Mucosa of gallbladder (tissue), 1 donor: ENCODE measurements at regions not wholly inside any gene's neighbourhood (a gene's known extent, or its start where the extent isn't known, plus 50 kb on each side); places are given as distances from the start of the nearest gene placed in this dataset.
"Not testable (repeated sequence)": the region's sequence is repeated elsewhere in the genome, so short reads cannot be mapped to it uniquely, and the experiment has no call there.

ENCODE experiments used
- DNase-seq: peaks from one replicate; pipeline ENCODE4 v3.0.0-alpha.2; 2020; ENCODE audit warnings: low spot score
- donor health status: DM: no; HTN: no; CAD: no.

DNA sequence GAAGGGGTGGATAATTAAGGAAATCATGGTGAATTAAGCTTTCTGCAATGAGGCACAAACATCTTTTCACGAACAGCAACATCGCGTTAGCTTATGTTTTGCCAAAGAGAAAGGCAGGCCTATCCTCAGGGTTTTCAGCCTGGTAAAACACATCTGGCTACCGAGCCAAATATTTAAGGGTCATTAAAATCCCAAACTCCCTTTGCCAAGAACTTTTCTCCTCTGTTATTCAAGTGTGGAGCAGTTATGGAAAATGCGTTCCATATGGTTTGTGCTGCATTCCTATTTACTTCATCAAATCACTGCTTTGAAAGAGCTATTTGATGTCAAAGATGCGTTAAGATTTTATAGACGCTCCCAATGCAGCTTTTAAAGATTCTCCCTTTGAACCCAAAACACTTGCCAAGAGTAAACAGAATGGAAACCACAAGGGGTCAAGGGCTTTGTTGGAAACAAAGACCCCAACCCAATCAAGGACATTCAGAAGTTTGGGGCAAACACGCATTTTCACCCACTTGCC, 308.3 kb upstream of the CDH5 start:
- no peak for DNase-seq

DNA sequence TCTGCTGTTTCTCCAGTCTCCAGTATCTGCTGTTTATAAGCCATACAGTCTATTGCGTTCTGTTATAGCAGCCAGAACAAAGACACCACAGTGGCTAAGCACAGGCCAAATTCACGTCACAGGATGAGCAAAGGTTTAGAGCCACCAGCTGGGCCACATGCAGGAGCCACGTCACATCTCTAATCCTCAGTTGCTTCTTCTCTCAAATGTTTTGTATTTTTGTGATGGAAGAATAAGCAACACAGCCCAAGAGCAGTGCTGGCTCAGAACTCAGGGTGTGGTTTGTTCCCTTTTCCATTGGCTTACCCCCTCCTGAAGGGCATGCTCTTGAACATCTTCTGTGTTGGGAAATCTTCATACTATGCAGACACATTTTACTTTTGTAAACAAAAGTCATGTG, 309.4 kb upstream of the CDH5 start:
- peak; percentile 57 for DNase-seq

- no peak for DNase-seq
These were observed 312.4 kb upstream of the CDH5 start for GRCh38 chr16:66054095-66054494.

DNA sequence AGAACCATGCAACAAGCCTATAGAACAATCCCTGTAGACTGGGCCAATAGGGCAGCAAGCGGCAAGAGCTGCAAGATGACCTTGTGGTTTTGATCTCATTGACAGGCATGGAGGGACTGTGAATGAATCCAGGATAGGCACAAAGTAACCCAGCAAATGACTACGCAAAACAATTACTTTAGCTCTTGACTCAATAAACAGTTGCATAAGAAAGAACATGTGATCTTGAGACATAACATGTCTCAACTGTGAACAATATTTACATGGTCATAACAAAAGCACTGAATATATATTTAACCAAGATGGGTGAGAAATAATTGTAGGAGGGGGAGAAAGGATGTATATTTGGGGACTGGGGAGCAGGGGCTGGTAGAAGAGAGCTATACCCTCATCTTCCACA, 313.7 kb upstream of the CDH5 start:
- DNase-seq = no peak

DNA sequence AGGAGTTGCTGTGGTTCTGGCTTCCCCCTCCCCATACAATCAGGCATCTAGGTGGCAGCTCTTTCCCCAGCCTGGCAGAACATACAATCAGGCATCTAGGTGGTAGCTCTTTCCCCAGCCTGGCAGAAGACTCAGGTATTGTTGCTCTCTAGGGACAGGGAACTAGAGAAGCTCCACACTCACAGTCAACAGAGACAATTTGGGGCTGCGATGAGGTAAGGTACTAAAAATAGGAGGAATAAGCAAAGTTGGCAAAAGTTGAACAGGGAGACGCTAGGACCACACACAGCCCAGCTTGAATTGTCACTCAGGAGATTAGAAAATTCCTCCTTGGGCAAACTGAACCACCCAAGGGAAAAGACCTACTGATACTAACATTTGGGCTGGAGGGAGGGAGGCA, 315.5 kb upstream of the CDH5 start:
- DNase-seq = no peak

DNA sequence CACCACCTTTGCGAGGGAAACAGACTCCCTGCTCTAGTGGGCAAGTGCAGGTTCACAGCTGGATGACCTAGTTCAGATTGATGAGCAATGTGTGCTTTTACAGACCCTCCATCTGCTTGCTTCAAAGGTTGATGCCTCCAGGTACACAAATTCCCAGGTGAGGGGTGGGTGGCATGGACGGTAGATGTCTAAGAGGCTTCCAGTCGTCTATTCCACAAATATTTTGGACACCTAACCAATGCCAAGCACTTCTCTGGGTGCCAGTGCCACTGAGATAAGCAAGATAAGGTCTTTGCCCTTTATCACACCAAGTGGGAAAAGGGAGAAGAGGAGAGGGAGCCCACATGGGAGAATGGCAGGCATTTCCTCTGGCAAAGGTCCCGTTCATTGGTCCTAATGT, 316.6 kb upstream of the CDH5 start:
- no peak for DNase-seq

DNA sequence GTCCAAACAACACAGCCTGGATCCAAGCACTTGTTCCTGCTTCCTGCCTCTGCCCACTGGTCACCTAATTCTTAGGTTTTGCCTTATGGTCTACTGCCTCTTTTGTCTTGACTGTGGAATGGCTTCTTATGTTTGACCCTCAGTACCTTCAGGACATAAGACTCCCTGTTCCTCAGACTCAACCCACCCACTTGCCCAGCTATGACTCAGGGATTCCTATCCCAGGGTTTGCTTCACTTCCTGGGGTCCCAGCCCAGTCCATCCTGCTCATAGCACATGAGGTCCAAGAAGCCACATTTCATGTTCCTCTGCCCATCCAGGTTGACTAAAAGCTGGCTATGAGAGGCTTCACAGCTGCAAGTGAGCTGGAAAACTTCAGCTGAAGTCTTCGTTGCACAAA, 320.9 kb upstream of the CDH5 start:
- DNase-seq = no peak

DNA sequence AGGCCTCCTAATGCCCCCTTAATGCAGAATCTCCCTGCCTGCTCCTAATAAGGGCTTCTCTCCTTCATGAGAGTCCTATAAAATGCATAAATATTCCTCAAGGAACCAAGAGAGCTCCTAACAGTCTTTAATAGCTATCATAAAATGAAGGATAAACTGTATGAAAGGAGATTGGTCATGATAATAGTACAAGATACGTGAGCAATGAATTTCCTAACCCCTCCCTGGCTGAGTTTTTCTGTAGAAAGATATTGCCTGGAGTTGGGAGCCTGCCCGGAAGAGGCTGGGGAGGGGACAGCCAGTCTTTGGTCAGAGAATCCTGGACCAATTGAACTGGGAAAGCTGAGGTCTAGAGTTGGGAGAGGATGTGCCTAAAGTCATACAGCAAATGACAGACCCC, 321.9 kb upstream of the CDH5 start:
- DNase-seq = no peak

DNA sequence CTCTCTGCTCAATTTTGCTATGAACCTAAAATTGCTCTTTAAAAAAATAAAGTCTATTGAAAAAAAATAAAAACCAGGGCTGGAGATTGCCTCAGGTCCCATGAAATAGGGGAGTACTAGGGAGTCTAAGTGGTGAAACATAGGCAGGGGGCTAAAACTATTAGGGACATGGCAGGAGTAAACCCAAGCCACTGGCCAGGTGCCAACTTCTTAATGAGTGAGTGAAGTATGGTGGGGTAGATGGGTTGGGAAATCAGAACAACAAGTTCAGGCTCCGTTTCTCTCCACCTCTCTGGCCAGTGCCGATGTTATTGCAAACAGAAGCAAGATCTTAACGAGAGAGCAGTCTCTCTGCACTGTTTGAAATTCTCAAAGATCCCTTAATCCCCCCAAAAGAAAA, 322.4 kb upstream of the CDH5 start:
- no peak for DNase-seq

DNA sequence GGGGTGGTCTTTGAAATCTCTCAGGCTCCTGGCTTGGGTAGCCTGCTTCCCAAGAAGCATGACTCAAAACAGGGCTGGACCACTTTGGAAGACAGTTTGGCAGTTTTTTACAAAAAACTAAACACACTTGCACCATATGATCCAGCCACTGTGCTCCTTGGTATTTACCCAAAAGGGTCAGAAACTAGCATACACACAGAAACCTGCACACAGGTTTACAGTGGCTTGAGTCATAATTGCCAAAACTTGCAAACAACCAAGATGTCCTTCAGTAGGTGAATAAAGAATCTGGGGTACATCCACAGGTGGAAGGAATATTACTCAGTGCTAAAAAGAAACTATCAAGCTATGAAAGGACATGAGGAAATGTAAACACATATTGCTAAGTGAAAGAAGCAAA, 323.2 kb upstream of the CDH5 start:
- no peak for DNase-seq

GRCh38 chr16:66042341-66042740, 324.1 kb upstream of the CDH5 start:
- DNase-seq = no peak

DNA sequence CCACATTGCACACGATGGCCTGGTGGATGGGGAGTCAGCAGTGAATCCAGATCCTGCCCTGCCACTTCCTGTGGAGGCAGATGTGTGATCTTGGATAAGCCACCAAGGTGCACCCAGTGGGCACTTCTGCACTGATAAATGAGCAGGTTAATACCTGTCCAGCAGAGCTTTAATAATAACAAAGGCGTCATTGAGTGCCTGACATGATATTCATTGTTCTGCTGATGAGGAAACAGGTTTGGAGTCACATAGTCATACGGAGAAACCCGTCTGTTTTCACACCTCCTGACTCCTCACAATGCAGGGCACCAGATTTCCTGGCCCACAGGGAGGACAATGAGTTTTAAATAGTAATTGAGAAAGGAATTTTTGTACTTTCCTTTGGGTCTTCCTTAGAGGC, 324.6 kb upstream of the CDH5 start:
- DNase-seq = no peak

- DNase-seq = no peak
These were observed 326.7 kb upstream of the CDH5 start for GRCh38 chr16:66039793-66040192.

DNA sequence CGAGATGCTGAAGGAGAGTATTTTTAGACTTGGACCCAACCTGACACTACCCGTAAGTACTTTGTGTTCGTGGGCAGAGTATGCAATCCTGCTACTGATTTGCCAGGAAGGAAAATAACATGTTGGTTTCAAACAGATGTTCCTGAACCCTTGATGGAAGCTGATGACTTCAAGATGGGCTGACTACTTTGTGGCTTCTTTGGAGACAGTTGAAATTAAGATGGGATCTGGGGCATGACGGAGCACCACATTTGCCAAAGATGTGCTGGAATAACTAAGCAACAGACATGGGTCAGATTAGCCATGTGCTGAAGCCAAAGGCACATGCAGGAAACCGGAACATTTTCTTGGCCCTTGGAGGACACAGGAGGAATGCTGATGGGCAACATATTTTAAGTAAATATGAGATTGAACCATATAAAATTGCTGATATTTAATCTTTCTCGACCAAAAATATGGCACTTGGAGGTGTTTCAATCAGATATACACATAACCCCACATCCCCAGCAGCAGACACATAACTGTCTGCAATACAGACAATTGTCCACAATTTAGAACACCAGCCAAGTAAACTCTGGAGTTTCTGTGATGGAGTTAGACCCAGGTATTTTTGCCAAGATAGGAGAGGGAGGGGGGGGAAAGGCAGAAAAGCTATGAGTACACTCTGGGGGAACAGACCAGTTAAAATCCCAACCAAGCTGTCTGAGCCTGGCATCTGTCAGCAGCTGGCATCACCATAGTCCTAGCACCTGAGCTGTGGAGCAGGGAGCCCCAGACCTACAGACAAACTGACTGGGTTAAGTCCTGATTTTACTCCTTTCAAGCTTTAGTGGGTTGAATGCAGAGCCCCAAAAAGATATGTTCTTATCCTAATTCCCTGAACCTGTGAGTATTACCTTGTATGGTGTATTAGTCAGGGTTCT, 329.4 kb upstream of the CDH5 start:
- no peak for DNase-seq

DNA sequence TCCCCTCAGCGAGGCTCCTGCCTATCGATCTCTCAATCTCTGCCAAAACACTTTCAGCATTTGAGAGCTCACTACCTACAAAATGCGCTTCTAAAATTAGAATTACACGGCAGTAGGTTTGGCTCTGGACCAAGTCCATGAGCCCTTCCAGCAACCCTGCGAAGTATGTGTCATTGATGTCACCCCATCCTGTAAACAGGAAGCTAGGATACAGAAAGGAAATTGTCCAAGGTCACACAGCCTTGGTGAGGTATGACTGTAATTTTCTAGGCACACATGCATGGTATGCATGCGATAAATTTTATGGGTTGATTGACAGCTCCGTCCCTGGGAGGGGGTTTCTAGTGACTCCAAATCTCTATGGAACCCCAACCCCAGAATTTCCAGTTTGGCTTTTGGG, 330.3 kb upstream of the CDH5 start:
- DNase-seq = no peak

DNA sequence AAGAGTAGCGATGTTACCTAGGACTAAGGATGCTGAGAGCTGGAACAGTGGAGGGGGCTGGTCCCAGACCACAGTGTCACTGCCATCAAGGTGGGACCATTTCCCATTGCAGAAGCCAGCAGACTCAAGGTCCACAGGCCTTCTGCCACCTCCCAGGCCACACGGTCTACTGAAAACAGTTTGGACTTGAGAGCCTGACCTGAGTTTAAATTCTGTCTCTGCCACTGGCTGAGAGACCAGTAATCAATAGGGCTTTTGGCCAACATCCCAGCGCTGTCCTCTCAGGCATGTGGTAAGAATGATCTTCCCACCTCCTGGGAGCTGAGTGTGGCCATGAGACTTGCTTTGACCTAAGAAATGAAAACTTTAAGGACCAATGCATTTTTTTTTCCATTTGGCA, 331.4 kb upstream of the CDH5 start:
- DNase-seq = peak; percentile 61

GRCh38 chr16:66032841-66033240, 333.6 kb upstream of the CDH5 start:
- DNase-seq = no peak

DNA sequence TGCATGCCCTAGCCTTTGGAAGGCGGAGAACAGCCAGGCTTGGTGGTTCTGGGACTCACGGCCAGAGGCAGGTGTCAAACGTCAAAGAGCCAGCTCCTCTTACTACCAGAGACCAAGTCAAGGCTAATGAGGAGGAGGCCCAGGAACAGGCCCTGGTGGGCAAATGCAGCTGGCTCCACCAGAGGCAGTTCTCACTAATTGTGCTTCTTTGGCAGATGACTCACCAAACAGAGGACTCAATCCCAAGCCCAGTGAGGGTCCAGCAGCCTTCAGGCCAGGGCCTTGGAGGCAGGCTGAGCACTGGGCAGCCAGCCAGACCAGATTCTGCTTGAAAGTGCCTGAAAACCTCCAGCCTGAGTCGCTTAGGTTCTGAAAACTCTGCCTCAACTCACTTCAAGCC, 336.5 kb upstream of the CDH5 start:
- no peak for DNase-seq

- no peak for DNase-seq
These were observed 337.8 kb upstream of the CDH5 start for GRCh38 chr16:66028510-66029216.

- no peak for DNase-seq
These were observed 339.6 kb upstream of the CDH5 start for GRCh38 chr16:66026787-66027330.

- no peak for DNase-seq
These were observed 340.3 kb upstream of the CDH5 start for GRCh38 chr16:66026211-66026610.

GRCh38 chr16:66025751-66026150, 340.7 kb upstream of the CDH5 start:
- DNase-seq = no peak

- not testable (repeated sequence) for DNase-seq
These were observed 341.9 kb upstream of the CDH5 start for GRCh38 chr16:66024567-66024966.
